Glomerular visceral epithelial cell (primary cell): ENCODE measurements at regions not wholly inside any gene's neighbourhood (a gene's known extent, or its start where the extent isn't known, plus 50 kb on each side); places are given as distances from the start of the nearest gene placed in this dataset.
"Not testable (repeated sequence)": the region's sequence is repeated elsewhere in the genome, so short reads cannot be mapped to it uniquely, and the experiment has no call there.

ENCODE experiments used
- DNase-seq: peaks from one replicate; pipeline ENCODE4 v3.0.0-alpha.2; 2016; ENCODE audit errors: extremely low spot score

- peak; percentile 89 for DNase-seq
These were observed 124.6 kb upstream of the ARHGEF3 start for GRCh38 chr3:56926243-56926946.

- not testable (repeated sequence) for DNase-seq
These were observed 123.0 kb upstream of the ARHGEF3 start for GRCh38 chr3:56924700-56925099.

GRCh38 chr3:56923526-56924224, 121.9 kb upstream of the ARHGEF3 start:
- DNase-seq = peak; percentile 32

GRCh38 chr3:56921573-56922453, 120.1 kb upstream of the ARHGEF3 start:
- no peak for DNase-seq

- DNase-seq = no peak
These were observed 118.0 kb upstream of the ARHGEF3 start for GRCh38 chr3:56919797-56920195.

- no peak for DNase-seq
These were observed 117.5 kb upstream of the ARHGEF3 start for GRCh38 chr3:56919137-56919796.

- DNase-seq = no peak
These were observed 116.4 kb upstream of the ARHGEF3 start for GRCh38 chr3:56918111-56918568.

- DNase-seq = no peak
These were observed 115.8 kb upstream of the ARHGEF3 start for GRCh38 chr3:56917361-56918110.

GRCh38 chr3:56916716-56917360, 115.1 kb upstream of the ARHGEF3 start:
- DNase-seq = no peak

- DNase-seq = no peak
These were observed 114.3 kb upstream of the ARHGEF3 start for GRCh38 chr3:56915966-56916586.

- no peak for DNase-seq
These were observed 112.9 kb upstream of the ARHGEF3 start for GRCh38 chr3:56914646-56915045.

GRCh38 chr3:56911363-56911762, 109.6 kb upstream of the ARHGEF3 start:
- no peak for DNase-seq

GRCh38 chr3:56909349-56909748, 107.6 kb upstream of the ARHGEF3 start:
- DNase-seq = no peak

- no peak for DNase-seq
These were observed 106.3 kb upstream of the ARHGEF3 start for GRCh38 chr3:56908004-56908403.

- DNase-seq = no peak
These were observed 102.9 kb upstream of the ARHGEF3 start for GRCh38 chr3:56904552-56905215.

GRCh38 chr3:56903231-56903782, 101.6 kb upstream of the ARHGEF3 start:
- DNase-seq = no peak

GRCh38 chr3:56902468-56903160, 100.9 kb upstream of the ARHGEF3 start:
- DNase-seq = no peak

- no peak for DNase-seq
These were observed 99.1 kb upstream of the ARHGEF3 start for GRCh38 chr3:56900801-56901200.

GRCh38 chr3:56899851-56900250, 98.1 kb upstream of the ARHGEF3 start:
- DNase-seq = no peak
